Breast epithelium (tissue), 3 donors: ENCODE measurements at regions not wholly inside any gene's neighbourhood (a gene's known extent, or its start where the extent isn't known, plus 50 kb on each side); places are given as distances from the start of the nearest gene placed in this dataset.

Experiments
- CTCF ChIP-seq, 3 donors: fragments of 450-650 bp; IDR thresholded peaks; one replicate each; pipeline ENCODE4 v1.5.1; 2016 to 2017; ENCODE audit warnings: antibody characterized with exemption in 3 of 3, mild to moderate bottlenecking in 3 of 3, moderate library complexity in 3 of 3
- POLR2A ChIP-seq: fragments of 450-650 bp; IDR thresholded peaks from one replicate; pipeline ENCODE4 v1.6.1; 2016; ENCODE audit warnings: antibody characterized with exemption, mild to moderate bottlenecking, moderate library complexity

GRCh38 chr3:18827664-18828063 is 320.6 kb upstream of the KCNH8 start:
- no peak for TF ChIP-seq CTCF (IDR thresholded peaks at IDR 0.05)
- TF ChIP-seq POLR2A = no peak
